IPS-NIHi7 (cell line): ENCODE measurements at regions not wholly inside any gene's neighbourhood (a gene's known extent, or its start where the extent isn't known, plus 50 kb on each side); places are given as distances from the start of the nearest gene placed in this dataset.

Source experiments
- DNase-seq: peaks from one replicate; pipeline ENCODE4 v3.0.0; 2012; ENCODE audit warnings: mixed read lengths; ENCODE audit errors: extremely low spot score

DNA sequence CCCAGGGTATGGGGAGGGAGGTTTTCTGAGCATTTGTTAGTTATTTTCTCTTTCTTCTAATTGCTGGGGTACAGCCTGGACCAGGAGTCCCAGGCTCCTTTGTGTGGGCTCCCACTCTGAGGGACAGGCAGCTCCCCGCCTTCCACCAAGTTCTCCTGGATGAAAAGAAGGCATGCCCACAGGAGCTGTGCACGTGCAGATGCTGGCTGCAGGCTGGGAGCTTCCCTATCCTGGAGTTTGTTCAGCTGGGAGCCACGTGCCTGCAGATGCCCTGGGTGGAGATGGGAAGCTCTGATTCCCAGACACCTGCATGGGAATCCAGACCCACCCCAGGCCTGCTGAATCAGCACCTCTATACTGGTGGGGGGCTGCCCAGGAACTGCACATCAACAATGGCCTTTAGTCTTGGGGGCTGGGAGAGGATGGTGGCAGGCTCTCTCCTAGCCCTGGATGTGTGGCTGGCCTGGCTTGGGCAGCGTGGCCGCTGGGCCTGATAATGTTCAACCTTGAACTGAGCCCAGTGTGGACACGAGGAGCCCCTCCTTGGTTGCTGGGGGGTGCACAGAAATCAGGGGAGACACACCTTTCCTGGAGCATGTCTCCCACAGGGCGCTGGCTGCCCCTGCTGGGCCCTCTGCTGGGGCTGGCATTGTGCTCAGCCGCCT is 233.6 kb upstream of the HS6ST1 start:
- no peak for DNase-seq

DNA sequence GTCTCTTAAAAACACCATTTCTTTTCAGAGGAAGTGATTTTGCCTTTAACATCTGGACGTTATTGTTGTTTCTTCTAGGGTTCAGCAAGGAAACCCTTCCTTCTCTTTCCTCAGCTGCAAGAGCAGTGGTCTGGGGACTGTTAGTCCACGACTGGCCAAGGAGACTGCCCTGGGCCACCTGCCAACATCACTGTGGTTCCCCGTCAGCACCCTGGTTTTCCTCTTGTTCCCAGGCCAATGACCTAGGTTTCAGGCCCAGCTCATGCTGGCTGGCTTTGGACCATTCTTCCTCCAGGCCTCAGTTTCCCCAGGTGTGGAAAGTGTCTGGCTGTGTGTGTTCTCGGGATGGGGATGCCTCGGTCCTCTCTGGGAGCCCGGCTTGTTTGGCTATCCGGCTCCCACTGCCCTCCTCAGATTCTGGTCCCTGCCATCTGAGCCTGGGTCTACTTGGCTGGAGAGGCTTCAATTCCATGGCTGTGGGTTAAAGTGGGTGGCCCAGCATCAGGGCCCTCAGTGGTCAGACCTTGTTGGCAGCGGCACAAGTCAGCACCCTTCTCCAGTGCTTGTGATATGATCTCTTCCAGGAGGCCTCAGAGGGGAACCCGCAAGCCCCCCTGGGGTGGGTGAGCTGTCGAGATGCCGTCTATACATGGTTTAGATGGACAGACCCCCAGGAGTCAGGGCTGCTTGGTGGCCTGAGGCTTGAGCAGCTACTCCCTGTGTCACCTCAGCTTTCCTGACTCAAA is 234.3 kb upstream of the HS6ST1 start:
- no peak for DNase-seq

DNA sequence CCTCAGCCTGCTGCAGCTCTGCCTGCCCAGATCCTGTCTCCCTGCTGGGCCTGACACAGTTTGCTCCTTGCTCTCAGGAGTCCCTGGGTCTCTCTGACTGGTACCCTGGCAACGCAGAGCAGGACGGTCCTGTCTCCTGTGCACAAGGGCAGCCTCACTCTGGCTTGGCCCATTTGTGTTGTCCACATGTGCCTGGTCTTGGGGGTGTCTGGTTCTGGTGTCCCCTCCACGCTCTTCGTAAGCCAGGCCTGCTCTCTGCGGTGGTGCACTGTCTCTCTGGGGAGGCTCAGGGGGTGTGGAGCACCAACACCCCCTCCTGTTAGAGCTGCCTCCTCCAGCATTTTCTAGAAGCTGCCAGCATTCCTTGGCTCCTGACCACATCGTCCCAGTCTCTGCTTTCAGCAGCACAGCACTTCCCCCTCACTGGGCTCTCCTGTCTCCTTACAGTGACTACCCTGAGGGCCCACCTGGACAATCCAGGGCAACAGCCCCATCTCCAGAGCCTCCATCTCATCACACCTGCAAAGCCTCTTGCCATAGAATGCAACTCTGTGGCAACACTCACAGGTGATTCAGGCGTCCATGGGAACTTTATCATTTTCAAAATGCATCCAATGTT is 235.6 kb upstream of the HS6ST1 start:
- DNase-seq, result no peak

DNA sequence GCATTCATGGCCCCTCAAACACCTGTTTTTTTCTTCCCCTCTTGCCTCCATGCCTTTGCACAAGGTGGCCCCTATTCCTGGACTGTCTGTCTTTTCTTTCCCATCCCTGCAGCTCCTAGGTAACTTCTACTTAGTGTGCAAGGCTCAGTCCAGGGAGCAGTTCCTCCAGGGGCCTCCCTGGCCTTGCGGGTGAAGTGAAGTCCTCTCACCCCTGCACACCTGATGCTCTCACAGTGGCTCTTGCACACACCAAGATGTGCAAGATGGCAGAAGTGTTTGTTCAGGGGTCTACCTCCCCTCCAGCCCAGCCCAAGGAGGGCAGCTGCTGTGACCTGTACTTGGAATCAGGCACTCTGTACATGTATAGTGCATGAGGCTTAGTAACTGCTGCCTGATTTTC is 236.8 kb upstream of the HS6ST1 start:
- DNase-seq, result no peak

DNA sequence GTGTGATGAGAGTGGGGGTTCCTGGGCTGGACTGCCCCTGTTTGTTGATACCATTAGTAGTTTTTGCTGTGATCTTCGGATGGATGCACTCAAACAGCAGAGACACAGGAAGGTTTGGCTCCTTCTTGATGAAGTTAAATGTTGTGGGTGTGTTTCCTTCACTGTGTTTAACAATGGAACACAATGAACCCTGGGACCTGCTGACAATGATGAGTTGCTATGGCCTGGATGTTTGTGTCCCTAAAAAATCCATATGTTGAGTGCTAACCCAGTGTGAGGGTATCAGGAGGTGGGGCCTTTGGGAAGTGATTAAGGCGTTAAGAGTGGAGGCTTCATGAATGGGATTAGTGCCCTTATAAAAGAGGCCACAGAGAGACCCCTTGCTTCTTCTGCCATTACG is 237.4 kb upstream of the HS6ST1 start:
- no peak for DNase-seq

DNA sequence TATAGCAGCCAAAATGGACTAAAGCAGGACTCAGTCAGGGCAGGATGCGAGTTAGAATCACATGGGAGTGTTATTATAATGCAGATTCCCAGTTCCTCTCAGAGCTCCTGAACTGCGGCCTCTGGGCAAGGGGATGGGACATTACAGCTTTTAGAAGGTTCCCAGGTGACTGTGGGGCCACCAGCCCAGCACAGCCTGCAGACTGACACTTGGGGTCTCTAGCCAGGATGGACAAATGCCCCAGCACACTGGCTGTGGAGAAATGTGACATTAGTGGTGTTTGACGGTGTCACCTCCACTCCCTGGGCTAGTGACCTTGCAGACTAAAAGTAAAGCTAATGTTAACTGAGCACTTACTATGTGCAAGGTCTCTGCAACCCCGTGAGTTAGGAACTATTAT is 238.0 kb upstream of the HS6ST1 start:
- no peak for DNase-seq

DNA sequence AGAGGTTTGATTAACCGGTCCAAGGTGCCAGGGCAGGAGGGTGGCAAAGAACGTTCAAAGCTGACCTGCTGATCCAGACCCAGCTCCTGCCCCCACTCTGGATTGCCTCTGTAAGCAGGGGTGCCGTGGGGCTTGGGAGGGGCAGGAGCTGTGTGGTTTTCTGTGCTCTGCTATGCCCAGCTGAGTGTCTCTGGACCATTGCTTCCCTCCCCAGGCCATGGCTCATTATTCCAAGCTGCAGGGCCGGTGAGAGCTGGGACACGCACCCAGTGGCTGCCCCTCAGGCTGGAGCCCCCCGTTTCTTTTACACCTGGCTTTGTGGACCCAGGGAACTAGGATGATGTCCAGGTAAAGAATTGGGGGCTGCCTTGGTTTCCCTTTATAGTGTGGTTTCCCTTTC is 238.4 kb upstream of the HS6ST1 start:
- DNase-seq, result no peak

DNA sequence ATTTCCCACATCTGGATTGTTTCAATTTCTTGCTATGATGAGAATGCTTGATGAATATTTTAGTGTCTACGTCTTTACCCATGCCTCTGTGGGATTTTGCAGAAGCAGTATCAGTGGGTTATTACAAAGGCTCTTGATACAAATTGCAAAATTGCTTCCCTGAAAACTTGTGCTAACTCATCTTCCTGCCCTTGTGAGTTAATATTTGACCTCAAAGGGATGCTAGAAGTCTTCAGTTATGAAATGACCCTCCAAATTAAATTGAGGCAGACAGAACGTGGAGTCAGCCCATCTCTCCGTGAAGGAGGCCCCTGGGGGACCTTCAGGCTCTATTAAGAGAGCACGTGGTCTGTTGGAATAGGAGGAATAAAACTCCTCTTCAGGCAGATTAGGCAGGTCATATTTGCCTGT is 239.2 kb upstream of the HS6ST1 start:
- no peak for DNase-seq

DNA sequence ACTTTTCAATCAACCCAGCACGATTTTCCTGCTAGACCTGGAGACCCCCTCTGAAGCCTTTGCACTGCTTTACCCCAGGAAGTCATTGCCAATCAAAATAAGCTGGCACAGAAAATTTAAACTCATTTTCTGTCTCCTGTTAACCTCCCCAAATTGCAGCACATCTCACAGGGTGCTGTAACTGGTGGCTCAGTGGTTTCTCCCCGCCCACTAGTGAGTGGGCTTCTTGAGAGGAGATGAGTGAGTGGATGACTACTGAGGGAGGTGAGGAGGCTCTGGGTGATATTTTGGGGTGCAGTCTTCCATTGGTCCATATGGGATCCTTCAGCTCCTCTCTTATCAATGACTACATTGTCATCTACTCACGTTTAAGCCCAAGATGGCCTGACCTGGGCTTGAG is 239.8 kb upstream of the HS6ST1 start:
- no peak for DNase-seq

DNA sequence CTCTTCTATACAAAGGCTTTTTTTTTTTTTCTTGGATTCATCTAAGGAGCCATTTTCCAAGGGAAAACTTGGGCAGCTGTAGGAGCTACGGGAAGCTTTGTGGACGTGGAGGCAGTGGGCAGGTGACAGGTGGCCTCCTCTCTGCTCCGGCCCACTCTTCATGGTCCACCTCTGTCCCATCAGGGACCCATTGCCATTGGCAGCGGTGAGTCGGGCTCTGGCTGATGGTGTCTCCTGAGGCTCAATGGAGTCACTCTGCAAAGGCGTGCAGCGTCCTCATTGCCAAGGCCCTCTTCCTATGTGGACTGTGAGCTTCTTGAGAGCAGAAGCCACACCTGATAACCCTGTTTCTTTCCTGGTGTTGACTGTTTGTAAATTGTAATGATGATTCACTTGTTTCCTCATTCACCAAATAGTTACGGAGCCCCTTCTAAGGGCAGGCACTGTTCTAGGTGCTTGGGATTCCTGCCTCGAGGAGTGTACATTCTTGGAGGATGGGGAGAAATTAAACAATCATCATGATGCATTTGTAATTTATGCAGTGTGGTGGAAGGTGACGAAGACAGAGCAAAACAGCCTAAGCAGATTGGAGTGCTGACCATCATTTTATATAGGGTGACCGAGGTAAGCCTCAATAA is 240.3 kb upstream of the HS6ST1 start:
- DNase-seq, result no peak

DNA sequence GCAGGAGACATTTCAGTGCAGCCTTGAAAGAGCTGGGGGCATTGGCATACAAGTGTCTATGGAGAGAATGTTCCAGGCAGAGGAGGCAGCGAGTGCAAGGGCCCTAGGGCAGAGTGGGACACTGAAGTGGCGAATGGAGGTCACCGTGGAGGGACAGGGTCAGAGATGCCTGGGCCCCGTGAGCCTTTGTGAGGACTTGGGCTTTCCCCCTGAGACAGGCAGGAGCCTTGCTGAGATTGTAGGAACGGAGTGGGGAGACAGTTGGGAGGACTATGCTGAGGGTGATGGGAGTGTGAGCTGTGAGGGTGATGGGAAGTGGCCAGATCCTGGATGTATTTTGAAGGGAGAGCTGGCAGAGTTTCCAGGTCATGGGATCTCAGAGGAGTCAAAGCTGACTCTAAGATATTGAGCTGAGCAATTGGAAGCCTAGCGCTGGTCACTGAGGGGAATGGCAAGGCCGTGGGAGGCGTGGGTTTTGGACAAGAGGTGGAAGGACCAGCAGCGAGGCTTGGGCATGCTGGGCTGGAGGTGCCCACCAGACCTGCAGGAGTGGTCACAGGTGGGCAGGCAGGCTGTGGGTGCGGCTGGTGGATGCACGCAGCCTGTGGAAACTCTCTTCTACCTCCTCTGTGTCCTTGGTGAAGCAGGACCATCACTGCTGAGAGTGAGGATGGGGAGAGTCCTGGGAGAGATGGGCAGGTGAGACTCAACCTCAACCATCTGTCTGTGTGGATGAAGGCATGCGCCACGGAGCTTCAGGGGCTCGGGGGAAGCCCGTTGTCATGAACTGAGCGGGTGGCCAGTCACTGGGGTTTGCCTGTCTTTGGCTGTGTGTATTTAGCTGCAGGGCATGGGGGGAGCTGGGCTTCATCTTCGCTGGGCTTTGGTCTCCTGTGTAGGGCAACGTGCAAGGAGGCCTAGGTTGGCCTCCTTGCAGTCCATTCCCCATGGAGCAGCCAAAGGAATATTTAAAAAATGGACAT is 241.2 kb upstream of the HS6ST1 start:
- DNase-seq, result no peak

DNA sequence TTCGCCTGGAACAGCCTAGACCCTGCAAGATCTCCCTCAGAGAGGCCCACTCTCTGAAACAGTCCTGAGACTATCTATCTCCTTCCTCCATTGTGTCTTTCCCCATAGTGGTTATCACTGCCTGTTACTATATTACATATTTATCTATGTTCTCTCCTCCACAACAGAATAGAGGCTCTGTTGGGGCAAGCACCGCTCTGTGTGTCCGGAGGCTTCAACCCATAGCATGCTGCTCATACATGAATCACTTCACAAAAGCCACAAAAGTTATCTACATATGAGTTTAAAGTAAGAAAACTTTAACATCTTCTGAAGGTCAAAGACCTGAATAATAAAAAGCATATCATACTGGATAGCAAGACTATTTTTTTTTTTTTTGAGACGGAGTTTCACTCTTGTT is 242.1 kb upstream of the HS6ST1 start:
- DNase-seq, result no peak

DNA sequence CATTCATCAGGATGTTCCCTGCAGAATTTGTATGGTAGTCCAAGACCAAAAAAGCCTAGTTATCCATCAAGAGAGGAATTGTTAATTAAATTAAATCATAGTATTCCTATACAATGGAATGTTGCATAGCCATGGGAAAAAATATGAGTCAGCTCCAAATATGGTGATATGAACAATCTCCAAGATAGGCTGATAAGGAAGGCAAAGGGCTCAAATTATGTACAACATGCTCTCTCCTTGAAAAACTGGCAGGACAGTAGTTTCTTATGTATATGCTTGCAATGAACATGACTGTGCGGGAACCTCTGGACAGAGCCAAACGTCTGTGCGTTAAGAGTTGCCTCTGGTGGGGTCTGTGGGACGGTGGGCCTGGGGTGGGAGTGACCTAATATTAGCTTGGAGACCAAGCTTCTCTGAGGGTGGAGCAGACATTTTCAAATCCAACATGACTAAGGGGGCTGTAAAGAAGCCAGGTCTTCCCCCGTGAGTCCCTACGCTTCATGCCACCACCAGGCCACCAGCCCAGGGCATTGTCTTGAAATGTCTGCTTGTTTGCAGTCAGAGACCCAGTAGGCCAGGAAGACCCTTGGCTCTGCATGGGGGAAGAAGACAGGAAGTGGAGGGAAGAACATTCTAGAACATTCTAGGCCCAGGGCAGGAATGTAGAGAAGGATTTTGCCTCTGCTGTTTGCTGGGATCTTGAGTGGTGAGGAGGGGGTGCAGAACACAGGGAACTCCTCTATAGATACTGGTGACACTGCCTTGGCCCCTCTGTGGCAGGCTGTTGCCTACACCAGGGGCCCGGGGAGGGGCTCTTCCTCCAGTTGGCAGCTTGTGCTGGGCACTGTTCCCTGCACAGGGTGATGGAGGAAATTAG is 244.0 kb upstream of the HS6ST1 start:
- DNase-seq, result no peak

DNA sequence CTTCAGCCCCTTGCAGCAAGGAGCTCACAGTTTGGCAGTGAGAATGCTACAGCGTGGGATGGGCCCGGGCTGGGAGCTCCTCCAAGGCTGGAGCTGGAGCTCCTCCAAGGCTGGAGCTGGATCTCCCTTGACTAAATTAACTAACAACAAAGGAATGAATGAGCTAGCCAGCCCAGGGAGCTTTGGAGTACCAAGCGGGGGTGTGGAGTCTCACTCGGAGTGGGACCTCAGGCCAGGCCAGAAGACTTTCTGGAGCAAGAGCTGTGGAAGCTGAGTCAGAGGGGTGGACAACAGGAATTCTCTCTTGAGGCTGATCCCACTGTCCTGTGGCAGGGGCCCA is 244.7 kb upstream of the HS6ST1 start:
- DNase-seq, result no peak

DNA sequence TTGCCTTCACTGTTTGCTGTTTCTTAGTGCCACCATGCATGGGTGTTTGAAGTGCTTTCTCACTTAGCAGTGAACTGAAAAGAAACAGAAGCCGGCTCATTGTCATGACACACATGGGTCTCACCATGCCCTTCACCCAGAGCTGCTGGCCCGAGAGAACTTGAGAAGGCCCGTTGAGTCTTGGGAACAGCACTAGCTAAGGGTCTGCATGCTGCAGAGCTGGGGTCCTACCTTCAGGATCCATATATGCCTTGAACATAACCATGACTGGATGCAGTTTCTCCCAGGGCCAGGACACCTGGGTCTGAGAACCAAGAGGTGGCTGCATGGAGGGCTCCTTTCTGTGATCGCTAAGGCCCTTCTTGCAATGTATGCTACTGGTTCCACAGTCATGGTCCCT is 245.5 kb upstream of the HS6ST1 start:
- DNase-seq, result no peak

DNA sequence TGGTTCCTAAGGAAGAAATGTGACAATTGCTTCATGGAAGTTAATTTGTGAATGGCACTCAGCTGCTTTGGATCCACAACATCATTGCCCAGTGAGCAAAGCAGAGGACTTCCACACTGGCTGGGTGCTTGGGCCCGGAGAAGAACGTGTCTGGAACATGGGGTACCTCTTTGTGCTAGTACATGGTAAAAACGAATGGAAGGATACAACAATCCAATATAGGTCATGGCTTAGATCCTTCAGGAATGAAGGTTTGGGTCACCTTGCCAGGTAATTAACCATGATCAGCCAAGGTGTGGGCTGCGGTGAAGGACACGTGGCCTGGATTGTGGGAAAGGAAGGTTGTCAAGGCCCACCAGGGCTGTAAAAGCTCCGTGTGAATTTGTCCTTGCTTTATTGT is 245.9 kb upstream of the HS6ST1 start:
- no peak for DNase-seq

DNA sequence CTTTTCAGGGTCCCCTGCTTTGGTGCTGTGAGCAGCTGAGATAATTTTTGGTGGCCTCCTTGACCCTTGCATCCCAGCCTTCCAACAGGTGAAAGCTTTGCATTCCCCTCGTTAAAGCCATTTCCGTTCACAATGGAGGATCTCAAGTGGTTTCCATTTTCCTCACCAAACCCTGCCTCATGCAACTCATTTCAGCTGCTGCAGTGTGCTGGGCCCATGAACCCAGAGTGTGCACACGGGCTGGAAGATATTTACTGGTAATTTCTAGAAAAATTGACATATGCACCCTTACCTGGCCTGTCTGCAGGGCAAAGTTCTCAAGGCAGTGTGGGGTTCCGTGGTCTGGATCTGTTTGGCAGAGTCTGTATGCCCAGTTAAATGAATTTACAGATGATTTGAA is 246.8 kb upstream of the HS6ST1 start:
- DNase-seq, result no peak

DNA sequence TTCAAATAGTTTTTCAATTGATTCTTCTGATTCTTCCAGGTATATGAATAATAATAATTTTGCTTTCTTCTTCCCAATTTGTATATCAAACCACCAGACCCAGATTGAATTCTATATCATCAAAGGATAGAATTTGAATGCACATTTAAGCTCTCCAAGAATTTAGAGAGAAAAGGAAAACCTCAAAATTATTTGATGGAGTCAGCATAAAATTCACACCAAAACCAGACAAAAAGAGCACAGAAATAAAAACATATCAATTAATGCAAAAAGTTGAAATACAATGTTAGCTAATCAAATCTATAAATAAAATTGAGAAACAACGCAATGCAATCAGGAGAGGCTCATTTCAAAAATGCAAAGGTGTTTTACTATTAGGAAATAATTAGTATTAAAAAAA is 248.0 kb upstream of the HS6ST1 start:
- no peak for DNase-seq

DNA sequence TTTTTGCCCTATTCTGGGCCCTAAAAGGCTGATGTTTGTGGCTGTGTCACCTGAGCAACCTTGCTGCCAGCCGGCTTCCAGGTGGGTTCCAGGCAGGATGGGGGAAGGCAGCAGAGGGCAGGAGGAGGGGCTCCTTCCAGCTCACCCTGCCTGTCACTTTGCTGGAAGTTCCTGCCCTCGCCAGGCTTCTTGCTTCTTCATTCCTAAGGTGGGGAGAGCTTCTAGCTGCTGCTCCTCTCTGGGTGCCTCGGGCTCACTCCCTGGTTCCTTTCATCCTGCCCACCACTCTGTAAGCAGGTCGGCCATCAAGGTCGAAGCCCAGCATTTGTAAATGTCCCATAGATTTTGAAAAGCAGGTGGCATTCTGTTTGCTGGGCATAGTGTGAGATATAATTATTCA is 249.4 kb upstream of the HS6ST1 start:
- DNase-seq, result peak; percentile 82

DNA sequence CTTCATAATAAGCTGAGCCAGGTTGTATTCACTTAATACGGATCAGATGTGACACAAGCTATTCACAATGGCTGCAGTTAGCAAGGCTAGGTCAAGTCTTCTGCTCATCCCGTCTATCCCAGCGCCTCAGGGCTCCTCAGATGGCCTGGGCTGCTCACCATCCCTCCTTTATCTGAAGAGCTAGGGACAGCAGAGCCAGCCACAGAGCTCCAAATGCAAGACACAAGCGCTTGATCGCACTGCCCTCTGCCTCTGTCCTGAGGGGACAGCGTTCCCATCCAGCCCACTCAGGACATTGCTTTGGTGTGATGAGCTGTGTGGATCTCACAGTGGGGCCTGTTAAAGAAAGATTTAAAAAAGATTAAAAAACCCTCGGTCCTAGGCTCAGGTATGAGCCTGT is 254.4 kb upstream of the HS6ST1 start:
- no peak for DNase-seq

DNA sequence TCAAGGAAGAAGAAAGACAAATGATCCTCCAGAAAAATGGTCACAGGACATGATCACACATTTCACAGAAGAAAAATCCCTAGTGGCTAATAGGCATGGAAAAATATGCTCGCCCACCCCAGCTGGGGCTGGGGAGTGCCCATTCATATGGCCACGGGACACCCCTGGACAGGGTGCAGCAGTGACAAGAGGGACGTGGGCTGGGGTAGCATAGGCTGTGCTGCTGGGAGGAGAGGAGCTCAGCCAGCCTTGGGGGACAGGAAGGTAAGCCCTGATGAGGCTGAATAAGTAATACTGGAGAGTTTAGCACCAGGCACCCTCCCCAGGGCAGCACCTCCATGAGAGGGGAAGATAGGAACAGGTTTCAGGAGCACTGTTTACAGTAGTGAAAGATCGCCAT is 254.9 kb upstream of the HS6ST1 start:
- no peak for DNase-seq
